Stromal cell of bone marrow (primary cell): ENCODE measurements at regions not wholly inside any gene's neighbourhood (a gene's known extent, or its start where the extent isn't known, plus 50 kb on each side); places are given as distances from the start of the nearest gene placed in this dataset.

ENCODE experiments used
- DNase-seq: peaks from one replicate; pipeline ENCODE4 v3.0.0-alpha.2; 2012; ENCODE audit warnings: low read depth

DNA sequence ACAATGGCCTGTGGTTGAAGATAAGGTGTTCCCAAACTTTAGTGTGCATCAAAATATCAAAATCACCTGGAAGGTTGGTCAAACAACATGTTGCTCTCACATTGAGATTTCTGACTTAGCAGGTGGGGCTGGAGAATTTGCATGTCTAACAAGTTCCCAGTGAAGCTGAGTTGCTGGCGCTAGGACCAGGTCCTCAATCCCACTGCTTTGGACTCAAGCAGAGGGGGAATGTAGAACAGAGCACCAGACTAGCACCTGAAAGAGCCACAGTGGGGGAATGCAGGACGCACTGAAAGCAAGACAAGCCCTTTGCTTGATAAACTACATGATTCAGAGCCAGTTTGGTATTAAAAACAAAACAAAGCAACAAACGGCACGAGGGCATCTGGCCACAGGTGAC lies 458.1 kb downstream of the MTRR start:
- DNase-seq, result no peak

DNA sequence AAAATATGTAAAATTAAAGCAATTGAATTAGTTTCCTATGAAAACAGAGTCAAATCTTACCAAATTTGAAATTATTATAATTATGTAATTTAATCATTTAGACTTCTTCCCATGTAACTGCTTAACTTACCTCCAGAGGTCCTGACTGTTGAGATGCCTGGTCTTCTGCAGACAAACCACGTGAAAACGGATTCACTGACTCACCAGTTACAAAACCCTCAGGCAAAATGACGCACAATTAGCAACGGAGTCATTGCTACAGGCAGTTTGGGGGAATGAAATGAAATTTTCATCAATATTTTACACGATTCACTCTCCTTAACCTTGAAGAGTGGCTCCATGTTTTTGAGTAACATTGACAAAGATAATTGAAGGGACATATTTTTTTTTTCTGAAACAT lies 460.8 kb downstream of the MTRR start:
- DNase-seq, result peak; percentile 8

DNA sequence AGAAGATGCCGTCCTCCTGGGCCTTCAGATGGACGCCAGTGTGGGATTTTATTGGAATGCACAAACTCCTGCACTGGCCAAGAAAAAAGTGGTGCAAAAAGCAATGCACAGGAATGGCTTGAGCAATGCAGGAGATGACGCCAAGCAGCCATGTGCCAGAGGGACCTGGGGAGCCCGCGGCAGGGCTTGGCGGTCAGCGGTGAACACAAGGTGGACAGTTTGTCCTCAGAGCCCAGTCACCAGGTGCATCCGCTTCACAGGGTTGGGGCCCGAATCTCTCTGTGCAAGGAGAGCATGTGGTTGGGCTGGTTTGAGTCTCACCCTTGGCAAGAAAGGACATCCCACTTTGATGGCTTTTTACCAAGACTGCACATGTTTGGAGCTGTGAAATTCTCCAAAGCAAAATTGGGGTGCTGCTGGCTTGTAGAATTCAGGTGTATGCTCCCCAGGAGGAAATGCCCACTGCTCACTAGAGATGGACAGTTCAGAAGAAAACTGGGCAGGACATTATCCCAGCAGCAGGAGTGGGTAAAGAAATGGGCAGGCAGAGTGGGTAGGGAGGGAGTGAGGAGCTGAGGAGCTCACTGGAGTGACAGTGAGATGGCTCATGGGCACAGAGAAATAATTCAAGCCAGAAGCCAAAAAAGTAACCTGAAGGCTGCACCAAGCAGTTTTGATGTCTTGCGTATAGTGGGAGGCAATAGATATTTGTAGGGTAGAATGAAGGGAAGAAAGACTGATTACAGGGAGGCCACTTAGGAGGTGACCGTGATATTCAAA lies 463.9 kb downstream of the MTRR start:
- DNase-seq, result no peak

GRCh38 chr5:8333485-8333884 lies 464.5 kb downstream of the MTRR start:
- DNase-seq, result no peak

DNA sequence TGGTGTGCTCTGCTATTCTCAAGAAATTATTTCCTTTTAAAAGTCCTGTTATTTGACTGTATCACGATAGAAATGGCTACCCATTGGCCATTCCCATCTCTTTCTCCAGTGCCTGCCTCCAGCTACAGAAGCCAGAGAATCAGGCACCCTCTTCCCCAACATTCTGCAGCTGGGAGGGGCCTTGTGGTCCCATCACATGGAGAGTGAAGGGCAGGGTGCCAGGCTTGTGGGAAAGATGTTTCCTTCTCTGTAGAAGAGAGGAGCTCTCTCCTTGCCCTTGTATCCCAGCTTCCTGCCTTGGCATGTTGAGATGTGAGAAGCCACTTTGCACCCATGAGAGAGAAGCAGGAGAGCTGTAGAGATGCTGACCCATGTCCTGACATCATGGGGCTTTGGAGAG lies 465.0 kb downstream of the MTRR start:
- peak; percentile 1 for DNase-seq

DNA sequence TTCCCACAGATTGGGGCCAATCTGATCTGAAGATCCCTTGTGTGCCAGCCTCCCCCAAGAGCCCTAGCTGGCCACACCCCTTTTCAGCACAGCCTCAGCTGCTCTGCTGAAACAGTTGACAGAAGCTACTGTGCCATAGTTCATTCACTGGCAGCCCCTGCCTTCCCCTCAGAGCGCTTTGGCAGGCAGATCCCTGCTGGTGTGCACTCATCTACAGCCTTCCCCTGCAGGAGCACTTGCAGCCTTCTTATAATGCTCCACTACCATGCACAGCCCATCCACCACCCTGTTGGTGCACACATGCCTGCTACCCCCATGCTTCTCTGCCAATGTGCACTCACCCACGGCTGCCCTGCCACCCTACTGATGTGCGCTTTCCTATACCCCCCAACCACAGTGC lies 471.3 kb downstream of the MTRR start:
- no peak for DNase-seq

- peak; percentile 25 for DNase-seq
Measured at GRCh38 chr5:8340739-8341344, 471.9 kb downstream of the MTRR start.

- DNase-seq, result peak; percentile 2
Measured at GRCh38 chr5:8341406-8341805, 472.5 kb downstream of the MTRR start.

- DNase-seq, result no peak
Measured at GRCh38 chr5:8347984-8348383, 479.0 kb downstream of the MTRR start.

DNA sequence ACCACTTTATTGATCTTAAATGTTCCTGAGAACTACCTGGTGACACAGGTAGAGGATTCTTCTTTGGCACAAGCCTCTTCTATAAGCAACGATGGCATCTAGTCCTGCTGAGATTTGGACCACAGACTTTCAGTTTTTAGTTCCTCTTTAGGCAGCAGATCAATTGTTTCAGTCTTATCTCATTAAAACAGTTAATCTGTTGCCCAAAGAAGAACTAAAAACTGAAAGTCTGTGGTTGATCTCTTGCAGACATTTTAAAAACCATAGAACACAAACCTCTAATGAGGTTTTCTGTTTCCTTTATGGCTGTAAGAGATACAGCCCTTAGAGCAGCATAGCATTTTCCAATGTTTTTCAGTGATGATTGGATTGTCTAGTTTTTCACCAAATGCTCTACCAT lies 480.9 kb downstream of the MTRR start:
- DNase-seq, result no peak

DNA sequence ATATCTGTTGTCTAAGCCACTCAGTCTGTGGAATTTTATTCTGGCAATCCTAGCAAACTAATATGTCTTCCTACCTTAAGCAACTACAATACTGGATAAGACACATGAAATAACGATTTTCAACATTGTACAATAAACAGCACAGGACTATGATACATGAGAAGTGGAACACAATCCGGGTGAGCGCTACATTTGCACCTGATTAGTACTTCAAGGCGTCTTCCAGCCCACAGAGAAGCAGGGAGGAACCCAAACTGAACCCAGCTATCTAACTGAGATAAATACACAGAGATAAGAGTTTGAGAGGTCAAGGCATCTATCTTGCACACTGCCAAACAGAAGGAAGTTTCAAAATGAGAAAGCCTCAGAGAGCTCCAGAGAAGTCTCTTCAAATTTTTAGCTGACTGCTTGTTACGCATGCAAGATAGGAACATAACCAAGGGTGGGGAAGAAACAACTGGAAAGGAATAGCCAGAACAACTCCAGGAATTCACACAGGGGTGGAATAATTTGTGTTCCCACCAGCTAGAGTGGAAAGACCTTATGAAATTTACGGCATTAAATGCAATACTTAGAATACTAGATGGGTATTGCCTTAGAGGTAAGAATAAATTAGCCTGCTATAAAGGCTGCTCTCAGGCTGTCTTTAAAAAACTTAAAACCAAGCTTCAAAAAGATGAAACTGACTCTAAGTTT lies 481.8 kb downstream of the MTRR start:
- DNase-seq, result no peak

- no peak for DNase-seq
Measured at GRCh38 chr5:8355981-8356380, 487.0 kb downstream of the MTRR start.

- no peak for DNase-seq
Measured at GRCh38 chr5:8360012-8360411, 491.1 kb downstream of the MTRR start.

DNA sequence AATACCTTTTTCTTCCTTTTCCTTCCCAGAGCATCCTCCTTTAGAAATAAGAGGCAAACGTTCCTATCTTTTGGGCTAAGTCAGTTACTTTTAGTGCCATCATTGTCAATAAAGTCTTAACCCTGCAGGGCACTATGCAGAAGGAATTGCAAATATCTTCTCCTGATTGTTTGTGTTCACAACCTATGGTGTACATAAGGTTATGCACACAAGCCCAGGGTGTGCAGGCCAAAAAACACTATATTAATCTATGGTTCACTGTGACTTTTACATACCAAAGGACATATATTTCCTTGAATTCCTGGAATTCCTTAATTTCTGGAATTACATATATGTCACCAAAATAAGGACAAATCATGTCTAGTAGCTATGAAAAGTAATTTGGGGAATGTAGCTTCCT lies 493.5 kb downstream of the MTRR start:
- no peak for DNase-seq

GRCh38 chr5:8363138-8363537 lies 494.2 kb downstream of the MTRR start:
- peak; percentile 3 for DNase-seq

- DNase-seq, result no peak
Measured at GRCh38 chr5:8366266-8366665, 497.3 kb downstream of the MTRR start.

- DNase-seq, result no peak
Measured at GRCh38 chr5:8376478-8376877, 507.5 kb downstream of the MTRR start.

GRCh38 chr5:8381972-8382371 lies 513.0 kb downstream of the MTRR start:
- DNase-seq, result no peak

DNA sequence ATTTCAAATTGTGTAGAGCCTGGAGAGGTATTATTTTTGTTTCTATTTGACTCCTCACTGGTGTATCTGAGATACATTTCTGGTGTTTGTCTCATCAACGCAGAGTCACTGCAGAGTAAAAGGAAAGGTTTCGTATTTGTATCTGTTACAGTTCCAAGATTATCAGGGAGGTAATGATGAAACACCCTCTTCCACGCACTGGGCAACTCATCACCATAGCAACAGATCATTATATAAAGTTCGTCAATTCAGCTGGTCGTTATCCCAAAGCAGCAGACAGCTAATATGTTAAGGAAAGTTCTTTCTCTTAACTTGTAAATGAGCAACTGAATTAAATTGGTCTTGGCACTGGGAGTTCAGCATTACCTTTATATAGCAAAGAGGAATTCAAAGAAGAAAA lies 513.5 kb downstream of the MTRR start:
- no peak for DNase-seq

GRCh38 chr5:8383616-8384015 lies 514.7 kb downstream of the MTRR start:
- no peak for DNase-seq

DNA sequence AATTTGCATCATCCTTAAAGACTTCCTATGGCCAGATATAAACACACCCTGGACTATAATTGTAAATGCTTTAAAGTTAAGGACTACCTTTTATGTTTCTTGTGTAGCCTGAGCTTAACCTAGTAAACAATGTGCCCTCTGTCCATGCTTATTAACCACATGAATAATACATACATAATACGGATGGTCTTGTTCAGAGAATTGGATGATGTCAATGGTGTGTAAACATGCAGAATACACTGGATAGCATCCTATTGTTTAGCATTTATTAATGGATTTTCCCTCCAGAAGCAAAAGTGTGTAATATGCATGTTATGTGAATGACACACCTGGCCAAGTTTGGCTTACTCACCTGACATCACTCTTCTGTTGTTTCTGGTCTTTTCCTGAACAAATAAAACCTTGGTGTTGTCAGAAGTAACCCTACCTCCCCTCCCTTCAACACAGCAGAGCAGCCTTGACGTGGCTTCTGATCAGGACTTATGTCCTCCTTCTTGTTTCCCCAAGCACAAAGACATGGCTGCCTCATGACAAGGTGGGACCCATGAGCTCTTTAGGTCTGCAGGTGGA lies 517.9 kb downstream of the MTRR start:
- no peak for DNase-seq

DNA sequence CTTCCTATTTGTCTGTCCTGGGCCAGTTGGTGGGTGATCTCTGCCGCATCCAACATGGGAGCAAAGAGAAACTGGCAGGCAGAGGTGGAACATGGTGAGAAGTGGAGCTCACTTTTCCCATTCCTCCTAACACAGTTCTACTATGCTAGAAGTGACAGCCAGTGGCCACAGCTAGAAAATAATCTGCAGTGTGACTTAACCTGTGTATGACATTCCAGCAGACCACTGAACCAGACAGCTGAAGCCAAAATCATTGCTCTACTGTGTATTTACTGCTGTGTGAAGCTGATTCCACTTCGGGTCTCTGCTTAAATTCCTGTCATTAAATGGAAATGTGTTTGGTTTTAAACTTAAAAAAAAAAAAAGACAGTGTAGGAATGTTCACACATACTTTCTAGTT lies 523.0 kb downstream of the MTRR start:
- no peak for DNase-seq

DNA sequence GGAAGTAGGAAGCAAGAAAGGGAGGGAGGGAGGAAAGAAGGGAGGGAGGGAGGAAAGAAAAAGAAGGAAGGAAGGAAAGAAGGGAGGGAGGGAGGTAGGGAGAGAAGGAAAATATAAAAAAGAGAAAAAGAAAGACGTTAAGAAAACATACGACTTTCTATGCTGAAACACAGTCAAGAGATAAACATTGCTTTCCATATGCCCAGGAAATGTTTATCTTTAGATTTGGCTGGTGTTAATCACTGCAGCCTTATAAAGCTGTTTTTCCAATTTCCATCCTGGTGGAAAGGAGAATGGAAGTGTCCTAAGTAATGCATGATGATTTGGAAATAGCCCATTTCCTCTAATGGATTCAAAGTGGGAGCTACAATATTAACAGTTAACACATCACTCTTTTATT lies 524.3 kb downstream of the MTRR start:
- no peak for DNase-seq
